MM.1S (cell line): ENCODE measurements at regions not wholly inside any gene's neighbourhood (a gene's known extent, or its start where the extent isn't known, plus 50 kb on each side); places are given as distances from the start of the nearest gene placed in this dataset.

Source experiments
- EZH2 ChIP-seq: fragments of 300-600 bp; sonication (generic); optimal IDR thresholded peaks from 2 replicates; pipeline ENCODE3; 2017; ENCODE audit warnings: low read depth, mild to moderate bottlenecking, antibody characterized with exemption, low read length, mixed read lengths
- EZH2phosphoT487 ChIP-seq: fragments of 300-600 bp; sonication (generic); IDR thresholded peaks from 2 replicates; pipeline ENCODE4 v1.6.1; 2018; ENCODE audit warnings: antibody characterized with exemption, low read length
- TF ChIP-seq, protein P1 (sequence below): fragments of 300-600 bp; sonication (generic); IDR thresholded peaks from 2 replicates; pipeline ENCODE4 v1.5.1; 2016; ENCODE audit warnings: antibody characterized with exemption, low read length, mixed read lengths

- TF ChIP-seq, protein P1, sequence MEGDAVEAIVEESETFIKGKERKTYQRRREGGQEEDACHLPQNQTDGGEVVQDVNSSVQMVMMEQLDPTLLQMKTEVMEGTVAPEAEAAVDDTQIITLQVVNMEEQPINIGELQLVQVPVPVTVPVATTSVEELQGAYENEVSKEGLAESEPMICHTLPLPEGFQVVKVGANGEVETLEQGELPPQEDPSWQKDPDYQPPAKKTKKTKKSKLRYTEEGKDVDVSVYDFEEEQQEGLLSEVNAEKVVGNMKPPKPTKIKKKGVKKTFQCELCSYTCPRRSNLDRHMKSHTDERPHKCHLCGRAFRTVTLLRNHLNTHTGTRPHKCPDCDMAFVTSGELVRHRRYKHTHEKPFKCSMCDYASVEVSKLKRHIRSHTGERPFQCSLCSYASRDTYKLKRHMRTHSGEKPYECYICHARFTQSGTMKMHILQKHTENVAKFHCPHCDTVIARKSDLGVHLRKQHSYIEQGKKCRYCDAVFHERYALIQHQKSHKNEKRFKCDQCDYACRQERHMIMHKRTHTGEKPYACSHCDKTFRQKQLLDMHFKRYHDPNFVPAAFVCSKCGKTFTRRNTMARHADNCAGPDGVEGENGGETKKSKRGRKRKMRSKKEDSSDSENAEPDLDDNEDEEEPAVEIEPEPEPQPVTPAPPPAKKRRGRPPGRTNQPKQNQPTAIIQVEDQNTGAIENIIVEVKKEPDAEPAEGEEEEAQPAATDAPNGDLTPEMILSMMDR = no peak
- no peak for TF ChIP-seq EZH2phosphoT487
- TF ChIP-seq EZH2 = no peak
Observed at GRCh38 chr9:99624499-99625233, 197.0 kb upstream of the NR4A3 start.
